ENCODE measurements at regions not wholly inside any gene's neighbourhood (a gene's known extent, or its start where the extent isn't known, plus 50 kb on each side); places are given as distances from the start of the nearest gene placed in this dataset.
"Not testable (repeated sequence)": the region's sequence is repeated elsewhere in the genome, so short reads cannot be mapped to it uniquely, and the experiment has no call there.

DNA sequence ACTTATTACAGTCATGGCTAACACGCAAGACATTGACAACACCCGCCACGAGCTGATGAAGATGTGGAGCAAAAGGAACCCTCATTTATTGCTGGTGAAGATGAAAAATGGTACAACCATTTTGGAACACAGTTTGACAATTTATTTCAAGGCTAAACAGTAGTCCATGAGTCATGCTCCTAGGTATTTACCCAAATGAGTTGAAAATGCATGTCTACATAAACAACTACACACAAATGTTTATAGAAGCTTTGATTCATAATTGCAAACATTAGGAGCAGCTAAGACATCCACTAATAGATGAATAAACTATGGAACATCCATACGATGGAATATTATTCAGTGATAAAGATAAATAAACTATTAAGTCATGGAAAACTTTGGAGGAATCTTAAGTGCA lies 580.1 kb downstream of the RAPGEF2 start:
- Histone ChIP-seq H3K27me3 (ENCODE audit: control insufficient read depth in 2 of 2, insufficient read depth in 2 of 2, low read length in 2 of 2) (no peaks in the 10 kb centered on the region), H3K9me3 (ENCODE audit: control insufficient read depth in 2 of 2, low read length in 2 of 2) (no peaks in the 10 kb centered on the region), H3K36me3 (ENCODE audit: control insufficient read depth in 2 of 2, insufficient read depth in 2 of 2, low read length in 2 of 2) (no peaks in the 10 kb centered on the region), H3K4me3 (ENCODE audit: low read length in 2 of 2) (no peak overlapping the region), H3K4me1 (ENCODE audit: control insufficient read depth in 2 of 2, insufficient read depth in 2 of 2, low read length in 2 of 2) (no peaks in the 10 kb centered on the region), H3K9ac (ENCODE audit: low read depth in 1 of 2, low read length in 2 of 2) (no peak overlapping the region), H3K27ac (ENCODE audit: low read depth in 2 of 2, low read length in 2 of 2) (no peak overlapping the region)

GRCh38 chr4:159684061-159684460 lies 581.2 kb downstream of the RAPGEF2 start:
- H3K36me3 ChIP-seq (ENCODE audit: control insufficient read depth in 2 of 2, insufficient read depth in 2 of 2, low read length in 2 of 2), result no peaks in the 10 kb centered on the region
- H3K9me3 ChIP-seq (ENCODE audit: control insufficient read depth in 2 of 2, low read length in 2 of 2), result no peaks in the 10 kb centered on the region
- no peaks in the 10 kb centered on the region for H3K4me1 ChIP-seq (ENCODE audit: control insufficient read depth in 2 of 2, insufficient read depth in 2 of 2, low read length in 2 of 2)
- no peak overlapping the region for H3K27ac ChIP-seq (ENCODE audit: low read depth in 2 of 2, low read length in 2 of 2)
- H3K9ac ChIP-seq (ENCODE audit: low read depth in 1 of 2, low read length in 2 of 2), result no peak overlapping the region
- H3K27me3 ChIP-seq (ENCODE audit: control insufficient read depth in 2 of 2, insufficient read depth in 2 of 2, low read length in 2 of 2), result no peaks in the 10 kb centered on the region
- H3K4me3 ChIP-seq (ENCODE audit: low read length in 2 of 2), result no peak overlapping the region

DNA sequence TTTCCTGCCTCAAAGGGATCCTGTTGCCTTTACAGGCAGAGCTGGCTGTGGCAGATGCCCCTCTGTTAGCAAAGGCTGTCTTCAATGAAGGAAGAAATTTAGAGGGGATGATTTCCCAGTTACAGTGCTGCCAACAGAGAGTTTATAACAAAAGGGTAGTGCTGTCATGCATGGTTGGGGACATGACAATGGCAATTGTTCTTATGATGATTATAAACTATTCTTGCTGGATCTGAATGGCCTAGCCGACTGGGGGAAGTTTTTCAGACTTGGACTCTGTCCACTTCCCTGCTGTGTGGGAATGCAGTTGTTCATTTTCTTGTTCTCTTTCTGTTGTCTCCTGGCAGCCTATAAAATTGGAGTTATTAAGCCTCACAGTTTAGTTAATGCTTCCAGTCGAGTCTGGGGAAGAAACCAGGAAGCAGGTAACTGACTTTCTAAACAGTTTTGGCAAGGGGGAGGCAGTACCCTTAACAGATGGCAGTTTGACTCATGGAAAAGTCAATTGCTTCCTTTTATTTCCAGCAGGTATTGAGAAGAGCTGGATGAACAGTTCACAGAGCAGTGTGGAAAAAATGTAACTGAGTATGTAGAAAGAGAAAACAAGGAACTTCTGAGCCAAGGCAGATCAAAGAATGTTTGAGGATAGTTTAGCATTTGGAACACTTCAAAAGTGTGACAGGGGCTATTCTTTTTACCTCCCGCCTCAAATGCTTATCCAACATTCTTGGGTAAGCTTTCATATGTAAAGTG lies 582.6 kb downstream of the RAPGEF2 start:
- H3K4me3 ChIP-seq (ENCODE audit: low read length in 2 of 2), result no peak overlapping the region
- H3K9me3 ChIP-seq (ENCODE audit: control insufficient read depth in 2 of 2, low read length in 2 of 2), result peaks cover 0 to under 1% of the 10 kb centered on the region in 2 donors
- H3K36me3 ChIP-seq (ENCODE audit: control insufficient read depth in 2 of 2, insufficient read depth in 2 of 2, low read length in 2 of 2), result no peaks in the 10 kb centered on the region
- H3K27me3 ChIP-seq (ENCODE audit: control insufficient read depth in 2 of 2, insufficient read depth in 2 of 2, low read length in 2 of 2), result no peaks in the 10 kb centered on the region
- no peak overlapping the region for H3K27ac ChIP-seq (ENCODE audit: low read depth in 2 of 2, low read length in 2 of 2)
- no peak overlapping the region for H3K9ac ChIP-seq (ENCODE audit: low read depth in 1 of 2, low read length in 2 of 2)
- H3K4me1 ChIP-seq (ENCODE audit: control insufficient read depth in 2 of 2, insufficient read depth in 2 of 2, low read length in 2 of 2), result no peaks in the 10 kb centered on the region

DNA sequence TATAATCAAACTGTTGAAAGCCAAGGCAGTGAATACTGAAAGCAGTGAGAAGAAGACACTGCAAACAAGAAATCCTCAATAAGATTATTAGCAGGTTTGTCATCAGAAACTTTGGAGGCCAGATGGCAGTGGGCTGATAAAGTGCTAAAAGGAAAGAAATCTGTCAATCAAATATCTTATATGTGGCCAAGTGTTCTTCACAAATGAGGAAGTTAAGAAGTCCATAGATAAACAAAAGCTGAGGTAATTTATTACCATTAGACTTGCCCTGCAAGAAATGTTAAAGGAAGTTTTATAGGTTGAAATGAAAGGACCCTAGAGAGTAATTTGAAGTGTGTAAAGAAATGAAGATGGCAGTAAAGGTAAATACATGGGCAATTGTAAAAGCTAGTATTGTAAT lies 586.6 kb downstream of the RAPGEF2 start:
- no peaks in the 10 kb centered on the region for H3K27me3 ChIP-seq (ENCODE audit: control insufficient read depth in 2 of 2, insufficient read depth in 2 of 2, low read length in 2 of 2)
- peaks cover 0 to 7% of the 10 kb centered on the region in 2 donors for H3K9me3 ChIP-seq (ENCODE audit: control insufficient read depth in 2 of 2, low read length in 2 of 2)
- no peak overlapping the region for H3K9ac ChIP-seq (ENCODE audit: low read depth in 1 of 2, low read length in 2 of 2)
- no peaks in the 10 kb centered on the region for H3K36me3 ChIP-seq (ENCODE audit: control insufficient read depth in 2 of 2, insufficient read depth in 2 of 2, low read length in 2 of 2)
- H3K4me3 ChIP-seq (ENCODE audit: low read length in 2 of 2), result no peak overlapping the region
- no peaks in the 10 kb centered on the region for H3K4me1 ChIP-seq (ENCODE audit: control insufficient read depth in 2 of 2, insufficient read depth in 2 of 2, low read length in 2 of 2)
- H3K27ac ChIP-seq (ENCODE audit: low read depth in 2 of 2, low read length in 2 of 2), result no peak overlapping the region

- H3K27ac ChIP-seq (ENCODE audit: low read depth in 2 of 2, low read length in 2 of 2), result no peak overlapping the region
- H3K27me3 ChIP-seq (ENCODE audit: control insufficient read depth in 2 of 2, insufficient read depth in 2 of 2, low read length in 2 of 2), result no peaks in the 10 kb centered on the region
- no peaks in the 10 kb centered on the region for H3K4me1 ChIP-seq (ENCODE audit: control insufficient read depth in 2 of 2, insufficient read depth in 2 of 2, low read length in 2 of 2)
- no peak overlapping the region for H3K9ac ChIP-seq (ENCODE audit: low read depth in 1 of 2, low read length in 2 of 2)
- no peak overlapping the region for H3K4me3 ChIP-seq (ENCODE audit: low read length in 2 of 2)
- no peaks in the 10 kb centered on the region for H3K9me3 ChIP-seq (ENCODE audit: control insufficient read depth in 2 of 2, low read length in 2 of 2)
- H3K36me3 ChIP-seq (ENCODE audit: control insufficient read depth in 2 of 2, insufficient read depth in 2 of 2, low read length in 2 of 2), result no peaks in the 10 kb centered on the region
These were observed 594.7 kb downstream of the RAPGEF2 start for GRCh38 chr4:159697322-159698283.

GRCh38 chr4:159698336-159698735 lies 595.5 kb downstream of the RAPGEF2 start:
- H3K36me3 ChIP-seq (ENCODE audit: control insufficient read depth in 2 of 2, insufficient read depth in 2 of 2, low read length in 2 of 2), result no peaks in the 10 kb centered on the region
- no peaks in the 10 kb centered on the region for H3K9me3 ChIP-seq (ENCODE audit: control insufficient read depth in 2 of 2, low read length in 2 of 2)
- no peak overlapping the region for H3K27ac ChIP-seq (ENCODE audit: low read depth in 2 of 2, low read length in 2 of 2)
- H3K4me3 ChIP-seq (ENCODE audit: low read length in 2 of 2), result no peak overlapping the region
- no peaks in the 10 kb centered on the region for H3K27me3 ChIP-seq (ENCODE audit: control insufficient read depth in 2 of 2, insufficient read depth in 2 of 2, low read length in 2 of 2)
- no peak overlapping the region for H3K9ac ChIP-seq (ENCODE audit: low read depth in 1 of 2, low read length in 2 of 2)
- H3K4me1 ChIP-seq (ENCODE audit: control insufficient read depth in 2 of 2, insufficient read depth in 2 of 2, low read length in 2 of 2), result no peaks in the 10 kb centered on the region

DNA sequence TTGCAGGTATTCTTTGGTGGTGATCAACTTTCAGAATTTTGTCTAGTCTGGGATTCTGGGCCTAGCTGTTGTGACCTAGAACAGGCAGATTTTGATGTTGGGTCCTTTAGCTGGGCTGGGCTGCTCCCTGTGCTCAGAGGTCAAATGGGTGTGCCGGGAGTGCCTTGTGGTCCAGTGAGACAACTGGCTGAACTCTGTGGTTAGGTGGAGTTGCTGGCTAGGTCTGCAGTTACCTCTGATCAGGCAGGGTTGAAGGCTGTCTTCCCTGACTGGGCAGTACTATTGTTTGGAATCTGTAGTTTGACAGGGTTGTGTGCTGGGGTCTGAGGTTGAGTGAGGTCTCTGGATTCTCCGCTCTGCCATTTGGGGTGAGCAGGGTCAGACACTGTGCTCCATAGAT lies 599.3 kb downstream of the RAPGEF2 start:
- H3K27ac ChIP-seq (ENCODE audit: low read depth in 2 of 2, low read length in 2 of 2), result no peak overlapping the region
- no peaks in the 10 kb centered on the region for H3K27me3 ChIP-seq (ENCODE audit: control insufficient read depth in 2 of 2, insufficient read depth in 2 of 2, low read length in 2 of 2)
- H3K9me3 ChIP-seq (ENCODE audit: control insufficient read depth in 2 of 2, low read length in 2 of 2), result no peaks in the 10 kb centered on the region
- no peak overlapping the region for H3K4me3 ChIP-seq (ENCODE audit: low read length in 2 of 2)
- H3K36me3 ChIP-seq (ENCODE audit: control insufficient read depth in 2 of 2, insufficient read depth in 2 of 2, low read length in 2 of 2), result no peaks in the 10 kb centered on the region
- no peaks in the 10 kb centered on the region for H3K4me1 ChIP-seq (ENCODE audit: control insufficient read depth in 2 of 2, insufficient read depth in 2 of 2, low read length in 2 of 2)
- no peak overlapping the region for H3K9ac ChIP-seq (ENCODE audit: low read depth in 1 of 2, low read length in 2 of 2)

DNA sequence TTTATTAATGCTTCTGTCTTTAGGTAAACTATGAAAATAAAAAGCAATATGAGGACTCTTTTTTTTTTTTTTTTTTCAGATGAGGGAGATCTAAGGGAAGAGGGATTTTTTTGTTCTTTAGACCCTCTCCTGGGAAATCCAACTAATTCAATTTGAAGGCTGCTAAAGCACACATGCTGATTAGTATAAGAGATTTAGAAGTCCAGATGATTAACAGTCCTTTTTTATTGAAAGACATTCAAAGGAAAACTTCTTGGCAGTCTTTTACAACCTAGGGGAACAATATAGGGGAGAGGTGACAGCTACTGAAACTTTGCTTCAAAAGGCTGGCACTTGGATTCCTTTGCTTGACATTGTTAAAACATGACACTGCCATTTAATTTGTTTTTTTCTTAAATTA lies 602.5 kb downstream of the RAPGEF2 start:
- Histone ChIP-seq H3K4me3 (ENCODE audit: low read length in 2 of 2) (no peak overlapping the region), H3K27me3 (ENCODE audit: control insufficient read depth in 2 of 2, insufficient read depth in 2 of 2, low read length in 2 of 2) (no peaks in the 10 kb centered on the region), H3K9ac (ENCODE audit: low read depth in 1 of 2, low read length in 2 of 2) (no peak overlapping the region)

GRCh38 chr4:159706704-159707103 lies 603.8 kb downstream of the RAPGEF2 start:
- Histone ChIP-seq H3K27ac (ENCODE audit: low read depth in 2 of 2, low read length in 2 of 2) (no peak overlapping the region), H3K27me3 (ENCODE audit: control insufficient read depth in 2 of 2, insufficient read depth in 2 of 2, low read length in 2 of 2) (no peaks in the 10 kb centered on the region), H3K9me3 (ENCODE audit: control insufficient read depth in 2 of 2, low read length in 2 of 2) (no peaks in the 10 kb centered on the region), H3K36me3 (ENCODE audit: control insufficient read depth in 2 of 2, insufficient read depth in 2 of 2, low read length in 2 of 2) (no peaks in the 10 kb centered on the region), H3K4me1 (ENCODE audit: control insufficient read depth in 2 of 2, insufficient read depth in 2 of 2, low read length in 2 of 2) (no peaks in the 10 kb centered on the region), H3K4me3 (ENCODE audit: low read length in 2 of 2) (no peak overlapping the region), H3K9ac (ENCODE audit: low read depth in 1 of 2, low read length in 2 of 2) (no peak overlapping the region)

More for the DNA sequence above, 602.5 kb downstream of the RAPGEF2 start:
- H3K36me3 ChIP-seq (ENCODE audit: control insufficient read depth in 2 of 2, insufficient read depth in 2 of 2, low read length in 2 of 2), result no peaks in the 10 kb centered on the region
- H3K27ac ChIP-seq (ENCODE audit: low read depth in 2 of 2, low read length in 2 of 2), result no peak overlapping the region
- no peaks in the 10 kb centered on the region for H3K9me3 ChIP-seq (ENCODE audit: control insufficient read depth in 2 of 2, low read length in 2 of 2)
- H3K4me1 ChIP-seq (ENCODE audit: control insufficient read depth in 2 of 2, insufficient read depth in 2 of 2, low read length in 2 of 2), result no peaks in the 10 kb centered on the region

- H3K4me3 ChIP-seq (ENCODE audit: low read length in 2 of 2); H3K27ac ChIP-seq (ENCODE audit: low read depth in 2 of 2, low read length in 2 of 2); H3K27me3 ChIP-seq (ENCODE audit: control insufficient read depth in 2 of 2, insufficient read depth in 2 of 2, low read length in 2 of 2); H3K36me3 ChIP-seq (ENCODE audit: control insufficient read depth in 2 of 2, insufficient read depth in 2 of 2, low read length in 2 of 2); H3K4me1 ChIP-seq (ENCODE audit: control insufficient read depth in 2 of 2, insufficient read depth in 2 of 2, low read length in 2 of 2); H3K9me3 ChIP-seq (ENCODE audit: control insufficient read depth in 2 of 2, low read length in 2 of 2); H3K9ac ChIP-seq (ENCODE audit: low read depth in 1 of 2, low read length in 2 of 2): not testable (repeated sequence)
These were observed 612.3 kb downstream of the RAPGEF2 start for GRCh38 chr4:159715180-159715579.

Measured in mucosa of rectum (tissue), 2 donors.